AG10803 (cell line): ENCODE measurements at regions not wholly inside any gene's neighbourhood (a gene's known extent, or its start where the extent isn't known, plus 50 kb on each side); places are given as distances from the start of the nearest gene placed in this dataset.

Source experiments
- DNase-seq: peaks from one replicate; pipeline ENCODE4 v3.0.0; 2010; ENCODE audit warnings: low read depth
- H3K4me3 ChIP-seq: 2 replicates; pipeline ENCODE4 v1.5.1; 2011; ENCODE audit warnings: mild to moderate bottlenecking, low read length, control low read depth
- TF ChIP-seq, protein P1 (sequence below): conservative IDR thresholded peaks from 2 replicates; pipeline ENCODE4 v1.5.1; 2011; ENCODE audit warnings: mild to moderate bottlenecking, low read length, control low read depth, inconsistent platforms

GRCh38 chr7:65238785-65239184 is 134.9 kb upstream of the ZNF92 start:
- no peak overlapping the region for H3K4me3 ChIP-seq
- TF ChIP-seq, protein P1, sequence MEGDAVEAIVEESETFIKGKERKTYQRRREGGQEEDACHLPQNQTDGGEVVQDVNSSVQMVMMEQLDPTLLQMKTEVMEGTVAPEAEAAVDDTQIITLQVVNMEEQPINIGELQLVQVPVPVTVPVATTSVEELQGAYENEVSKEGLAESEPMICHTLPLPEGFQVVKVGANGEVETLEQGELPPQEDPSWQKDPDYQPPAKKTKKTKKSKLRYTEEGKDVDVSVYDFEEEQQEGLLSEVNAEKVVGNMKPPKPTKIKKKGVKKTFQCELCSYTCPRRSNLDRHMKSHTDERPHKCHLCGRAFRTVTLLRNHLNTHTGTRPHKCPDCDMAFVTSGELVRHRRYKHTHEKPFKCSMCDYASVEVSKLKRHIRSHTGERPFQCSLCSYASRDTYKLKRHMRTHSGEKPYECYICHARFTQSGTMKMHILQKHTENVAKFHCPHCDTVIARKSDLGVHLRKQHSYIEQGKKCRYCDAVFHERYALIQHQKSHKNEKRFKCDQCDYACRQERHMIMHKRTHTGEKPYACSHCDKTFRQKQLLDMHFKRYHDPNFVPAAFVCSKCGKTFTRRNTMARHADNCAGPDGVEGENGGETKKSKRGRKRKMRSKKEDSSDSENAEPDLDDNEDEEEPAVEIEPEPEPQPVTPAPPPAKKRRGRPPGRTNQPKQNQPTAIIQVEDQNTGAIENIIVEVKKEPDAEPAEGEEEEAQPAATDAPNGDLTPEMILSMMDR: no peak
- DNase-seq: no peak

DNA sequence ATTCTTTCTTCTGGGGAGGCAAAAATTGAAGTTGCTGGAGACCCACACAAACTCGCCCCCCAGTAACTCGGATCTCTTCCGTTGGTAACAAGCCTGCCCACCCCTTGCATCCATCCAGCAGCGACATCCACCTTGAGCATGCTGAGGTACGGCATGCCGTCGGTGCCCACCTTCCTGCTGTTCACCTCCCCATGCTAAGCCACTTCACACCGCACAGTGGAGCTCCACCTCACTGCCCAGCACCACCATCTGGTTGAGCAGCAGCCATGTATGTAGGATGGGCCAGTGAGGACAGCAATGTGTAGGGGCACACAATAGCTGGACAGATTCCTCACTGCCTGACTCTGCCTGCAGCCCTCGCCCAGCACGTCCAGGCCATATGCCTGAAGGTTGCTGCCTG is 138.1 kb upstream of the ZNF92 start:
- TF ChIP-seq, protein P1: no peak
- DNase-seq: no peak
- no peak overlapping the region for H3K4me3 ChIP-seq

DNA sequence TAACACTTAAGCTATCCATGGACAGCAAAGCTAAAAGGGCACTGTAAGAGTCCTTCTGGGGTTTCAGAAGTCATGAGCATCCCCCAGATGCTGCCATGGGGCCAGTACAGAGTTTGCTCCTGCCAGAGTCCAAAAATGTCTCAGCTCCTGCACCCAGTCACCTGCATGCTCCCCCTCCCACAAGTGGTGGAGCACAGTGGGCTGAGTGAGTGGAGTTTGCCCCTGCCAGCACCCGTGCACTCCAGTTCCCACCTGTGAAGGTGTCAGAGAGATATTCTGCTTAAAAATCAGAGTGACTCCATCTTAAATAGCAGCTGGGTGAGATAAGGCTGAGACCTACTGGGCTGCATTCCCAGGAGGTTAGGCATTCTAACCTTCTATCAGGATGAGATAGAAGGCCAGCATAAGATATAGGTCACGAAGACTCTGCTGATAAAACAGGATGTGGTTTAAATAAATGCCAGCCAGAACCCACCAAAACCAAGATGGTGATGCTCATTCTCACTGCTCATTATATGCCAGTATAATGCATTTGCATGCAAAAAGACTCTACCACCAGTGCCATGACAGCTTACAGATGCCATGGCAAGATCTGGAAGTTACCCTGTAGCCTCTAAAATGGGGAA is 140.1 kb upstream of the ZNF92 start:
- no peak for DNase-seq
- TF ChIP-seq, protein P1: no peak
- no peak overlapping the region for H3K4me3 ChIP-seq

DNA sequence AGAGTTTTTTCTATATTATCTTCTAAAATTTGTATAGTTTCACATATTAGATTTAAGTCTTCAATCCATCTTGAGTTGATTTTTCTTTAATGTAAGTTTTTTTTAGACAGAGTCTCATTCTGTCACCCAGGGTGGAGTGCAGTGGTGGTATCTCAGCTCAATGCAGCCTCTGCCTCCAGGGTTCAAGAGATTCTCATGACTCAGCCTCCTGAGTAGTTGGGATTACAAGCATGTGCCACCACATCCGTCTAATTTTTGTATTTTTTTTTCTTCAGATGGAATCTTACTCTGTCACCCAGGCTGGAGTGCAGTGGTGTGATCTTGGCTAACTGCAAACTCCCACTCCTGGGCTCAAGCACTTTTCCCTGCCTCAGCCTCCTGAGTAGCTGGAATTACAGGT is 143.4 kb upstream of the ZNF92 start:
- no peak overlapping the region for H3K4me3 ChIP-seq
- DNase-seq: no peak
- TF ChIP-seq, protein P1: no peak

DNA sequence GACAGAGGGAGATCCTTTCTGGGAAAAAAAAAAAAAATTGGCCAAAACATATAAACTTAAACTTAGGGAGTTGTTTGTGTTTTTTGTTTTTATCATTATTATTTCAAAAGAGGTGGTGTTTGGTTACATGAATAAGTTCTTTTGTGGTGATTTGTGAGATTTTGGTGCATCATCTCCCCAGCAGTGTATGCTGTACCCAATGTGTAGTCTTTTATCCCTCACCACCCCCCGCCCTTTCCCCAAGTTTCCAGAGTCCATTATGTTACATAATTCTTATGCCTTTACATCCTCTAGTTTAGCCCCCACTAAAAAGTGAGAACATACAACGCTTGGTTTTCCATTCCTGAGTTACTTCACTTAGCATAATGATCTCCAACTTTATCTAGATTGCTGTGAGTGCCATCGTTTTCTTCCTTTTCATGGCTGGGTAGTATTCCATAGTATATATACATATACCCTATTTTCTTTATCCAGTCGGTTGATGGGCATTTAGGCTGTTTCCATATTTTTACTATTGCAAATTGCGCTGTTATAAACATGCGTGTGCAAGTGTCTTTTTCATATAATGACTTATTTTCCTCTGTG is 148.1 kb upstream of the ZNF92 start:
- no peak for DNase-seq
- TF ChIP-seq, protein P1: no peak
- no peak overlapping the region for H3K4me3 ChIP-seq

DNA sequence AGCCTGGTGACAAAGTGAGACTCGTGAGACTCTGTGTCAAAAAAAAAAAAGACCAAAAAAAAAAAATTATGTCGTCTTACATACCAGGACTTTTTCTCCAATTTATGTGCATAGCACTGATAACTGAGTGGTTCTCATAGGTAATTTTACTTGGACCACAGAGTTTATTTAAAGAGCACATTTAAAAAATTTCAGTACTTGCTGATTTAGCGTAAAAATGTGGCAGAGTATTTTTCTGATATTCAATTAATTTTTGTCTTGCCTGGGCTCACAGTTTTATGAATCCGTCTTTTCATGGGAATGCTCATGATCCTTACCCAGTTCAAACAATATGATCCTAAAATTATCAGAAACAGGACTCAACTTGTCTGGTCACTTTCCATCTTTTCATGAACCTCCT is 151.0 kb upstream of the ZNF92 start:
- DNase-seq: no peak
- H3K4me3 ChIP-seq: no peak overlapping the region
- TF ChIP-seq, protein P1: no peak

GRCh38 chr7:65221683-65222082 is 152.0 kb upstream of the ZNF92 start:
- DNase-seq: no peak
- no peak overlapping the region for H3K4me3 ChIP-seq
- TF ChIP-seq, protein P1: no peak
